WTC11 (cell line): ENCODE measurements at regions not wholly inside any gene's neighbourhood (a gene's known extent, or its start where the extent isn't known, plus 50 kb on each side); places are given as distances from the start of the nearest gene placed in this dataset.

Source experiments
- CREB1 ChIP-seq: sonication (generic); formaldehyde crosslinking; IDR thresholded peaks from 2 replicates; pipeline ENCODE4 v1.8.0; 2023; ENCODE audit warnings: mild to moderate bottlenecking, missing genetic modification reagents
- JUN ChIP-seq: sonication (generic); formaldehyde crosslinking; IDR thresholded peaks from 2 replicates; pipeline ENCODE4 v1.8.0; 2023; ENCODE audit warnings: mild to moderate bottlenecking, missing genetic modification reagents
- NFYB ChIP-seq: sonication (generic); formaldehyde crosslinking; conservative IDR thresholded peaks from 2 replicates; pipeline ENCODE4 v1.8.0; 2022; ENCODE audit warnings: low read depth, missing genetic modification reagents
- ZNF281 ChIP-seq: sonication (generic); formaldehyde crosslinking; IDR thresholded peaks from 2 replicates; pipeline ENCODE4 v1.8.0; 2023; ENCODE audit warnings: mild to moderate bottlenecking, missing genetic modification reagents

GRCh38 chr6:133004304-133004884 lies 190.0 kb downstream of the RPS12 start:
- TF ChIP-seq JUN (CRISPR knock-in tag), result no peak
- no peak for TF ChIP-seq ZNF281 (CRISPR knock-in tag)
- TF ChIP-seq CREB1 (CRISPR knock-in tag), result no peak
- no peak for TF ChIP-seq NFYB (CRISPR knock-in tag)
